HG02571 (cell line): ENCODE measurements at regions not wholly inside any gene's neighbourhood (a gene's known extent, or its start where the extent isn't known, plus 50 kb on each side); places are given as distances from the start of the nearest gene placed in this dataset.

Experiments
- ATAC-seq: cut with Tn5 transposase; IDR thresholded peaks from one replicate; pipeline ENCODE4 v1.9.1; 2021; ENCODE audit warnings: mild to moderate bottlenecking, moderate library complexity; ENCODE audit not compliant: unreplicated experiment

- no peak for ATAC-seq
These were observed 263.4 kb downstream of the TTLL7 start for GRCh38 chr1:83735526-83735925.

GRCh38 chr1:83734420-83734819, 264.5 kb downstream of the TTLL7 start:
- no peak for ATAC-seq

GRCh38 chr1:83725735-83726360, 273.1 kb downstream of the TTLL7 start:
- no peak for ATAC-seq

GRCh38 chr1:83718338-83718737, 280.6 kb downstream of the TTLL7 start:
- no peak for ATAC-seq

GRCh38 chr1:83717785-83718184, 281.1 kb downstream of the TTLL7 start:
- no peak for ATAC-seq

- ATAC-seq, result no peak
These were observed 282.3 kb downstream of the TTLL7 start for GRCh38 chr1:83716641-83717040.

- ATAC-seq, result no peak
These were observed 283.4 kb downstream of the TTLL7 start for GRCh38 chr1:83715550-83715949.

- no peak for ATAC-seq
These were observed 289.3 kb downstream of the TTLL7 start for GRCh38 chr1:83709662-83710061.

GRCh38 chr1:83706354-83706938, 292.5 kb downstream of the TTLL7 start:
- ATAC-seq, result no peak

GRCh38 chr1:83705091-83705490, 293.8 kb downstream of the TTLL7 start:
- ATAC-seq, result no peak

- no peak for ATAC-seq
These were observed 294.6 kb downstream of the TTLL7 start for GRCh38 chr1:83704350-83704749.

GRCh38 chr1:83702356-83702755, 296.6 kb downstream of the TTLL7 start:
- no peak for ATAC-seq

- ATAC-seq, result no peak
These were observed 297.6 kb downstream of the TTLL7 start for GRCh38 chr1:83701355-83701754.

GRCh38 chr1:83698644-83699043, 300.3 kb downstream of the TTLL7 start:
- no peak for ATAC-seq

- ATAC-seq, result no peak
These were observed 301.0 kb downstream of the TTLL7 start for GRCh38 chr1:83697961-83698360.

GRCh38 chr1:83697220-83697619, 301.7 kb downstream of the TTLL7 start:
- no peak for ATAC-seq

GRCh38 chr1:83694449-83694848, 304.5 kb downstream of the TTLL7 start:
- no peak for ATAC-seq

GRCh38 chr1:83693427-83694126, 305.4 kb downstream of the TTLL7 start:
- no peak for ATAC-seq

- no peak for ATAC-seq
These were observed 306.2 kb downstream of the TTLL7 start for GRCh38 chr1:83692524-83693381.

GRCh38 chr1:83691953-83692500, 306.9 kb downstream of the TTLL7 start:
- ATAC-seq, result no peak
